ENCODE measurements at regions not wholly inside any gene's neighbourhood (a gene's known extent, or its start where the extent isn't known, plus 50 kb on each side); places are given as distances from the start of the nearest gene placed in this dataset.

DNA sequence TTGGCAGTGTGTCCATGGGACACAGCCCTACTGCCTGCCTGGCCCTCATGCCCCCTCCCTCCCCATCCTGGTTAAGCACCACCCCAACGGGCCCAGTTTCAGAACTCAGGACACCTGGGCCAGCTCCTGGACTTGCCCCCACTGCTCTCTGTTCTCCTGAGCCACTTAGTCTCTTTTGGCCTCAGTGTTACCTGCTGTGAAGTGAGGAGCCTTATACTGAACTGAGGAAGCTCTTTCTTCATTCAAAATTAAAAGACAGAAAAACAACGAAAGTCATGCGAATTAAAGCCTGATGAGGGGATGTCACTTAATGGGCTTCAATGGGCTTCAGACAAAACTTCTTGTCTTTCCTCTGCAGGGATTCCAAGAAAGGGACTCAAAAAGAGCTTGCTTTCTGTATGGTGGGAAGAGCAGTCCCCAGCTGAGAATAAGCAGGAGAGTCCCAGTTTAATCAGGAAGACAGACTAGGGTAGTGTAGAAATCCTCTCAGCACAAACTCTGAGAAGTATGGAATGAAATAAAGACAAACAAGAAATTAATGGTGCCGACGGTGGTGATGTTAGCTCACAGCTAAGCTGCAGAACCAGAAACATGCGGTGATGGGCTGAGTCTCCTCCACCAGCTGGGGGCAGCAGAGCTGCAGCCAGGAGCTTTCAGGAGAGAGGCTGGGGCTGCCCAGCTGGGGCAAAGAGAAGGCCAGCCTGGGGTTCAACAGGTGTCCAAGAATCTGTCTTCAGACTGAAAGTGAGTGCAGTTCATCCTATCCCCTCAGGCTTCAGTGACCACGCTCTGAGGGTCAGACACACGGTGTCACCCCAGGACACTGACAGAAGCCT lies 101.0 kb downstream of the GGTLC2 start:
- H3K27ac Mint-ChIP-seq (ENCODE audit: unreplicated experiment), result no peak overlapping the region

DNA sequence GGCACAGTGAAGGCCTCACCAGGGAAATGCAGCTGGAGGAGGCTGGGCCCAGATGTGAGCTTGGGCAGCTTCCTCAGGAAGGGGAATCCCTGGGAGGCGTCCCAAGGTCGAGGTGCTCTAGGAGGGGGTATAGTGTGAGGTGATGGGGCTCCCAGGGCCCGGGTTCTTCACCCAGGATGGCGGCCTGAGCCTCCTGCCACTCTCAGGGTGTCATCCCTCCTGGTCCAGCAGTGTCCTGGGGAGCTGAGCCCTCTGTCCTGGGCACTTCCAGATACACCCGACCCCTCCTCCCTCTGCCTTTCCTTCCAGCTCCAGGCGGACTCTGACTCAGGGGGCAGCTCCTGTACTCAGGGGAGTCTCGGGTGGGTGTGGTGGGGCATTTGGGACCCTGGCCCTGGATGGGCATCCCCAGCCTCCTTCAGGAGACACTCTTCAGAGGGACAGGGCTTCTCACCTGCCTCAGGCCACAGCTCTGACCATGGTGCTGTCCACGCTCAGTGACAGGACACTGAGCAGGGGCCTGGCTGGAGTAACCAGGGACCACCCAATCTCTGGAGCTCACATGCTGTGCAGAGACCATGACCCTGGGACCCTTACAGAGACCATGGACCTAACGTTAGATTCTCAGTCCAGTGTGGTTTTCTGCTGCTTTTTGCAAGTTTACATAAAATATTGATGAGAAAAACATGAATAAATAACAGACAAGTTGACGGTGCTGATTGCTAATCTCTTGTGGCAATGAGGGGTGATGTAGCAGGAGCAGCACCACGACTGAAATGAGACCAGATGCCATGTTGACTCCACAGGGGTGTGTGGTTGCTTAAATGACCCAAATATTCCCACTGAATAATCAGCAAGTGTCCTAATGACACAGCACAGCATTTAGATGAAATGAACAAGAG lies 101.9 kb downstream of the GGTLC2 start:
- TF ChIP-seq, protein P1, sequence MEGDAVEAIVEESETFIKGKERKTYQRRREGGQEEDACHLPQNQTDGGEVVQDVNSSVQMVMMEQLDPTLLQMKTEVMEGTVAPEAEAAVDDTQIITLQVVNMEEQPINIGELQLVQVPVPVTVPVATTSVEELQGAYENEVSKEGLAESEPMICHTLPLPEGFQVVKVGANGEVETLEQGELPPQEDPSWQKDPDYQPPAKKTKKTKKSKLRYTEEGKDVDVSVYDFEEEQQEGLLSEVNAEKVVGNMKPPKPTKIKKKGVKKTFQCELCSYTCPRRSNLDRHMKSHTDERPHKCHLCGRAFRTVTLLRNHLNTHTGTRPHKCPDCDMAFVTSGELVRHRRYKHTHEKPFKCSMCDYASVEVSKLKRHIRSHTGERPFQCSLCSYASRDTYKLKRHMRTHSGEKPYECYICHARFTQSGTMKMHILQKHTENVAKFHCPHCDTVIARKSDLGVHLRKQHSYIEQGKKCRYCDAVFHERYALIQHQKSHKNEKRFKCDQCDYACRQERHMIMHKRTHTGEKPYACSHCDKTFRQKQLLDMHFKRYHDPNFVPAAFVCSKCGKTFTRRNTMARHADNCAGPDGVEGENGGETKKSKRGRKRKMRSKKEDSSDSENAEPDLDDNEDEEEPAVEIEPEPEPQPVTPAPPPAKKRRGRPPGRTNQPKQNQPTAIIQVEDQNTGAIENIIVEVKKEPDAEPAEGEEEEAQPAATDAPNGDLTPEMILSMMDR (conservative IDR thresholded peaks at IDR 0.05), result no peak
- no peak for DNase-seq (ENCODE audit: low read depth, low spot score)
- peaks cover 67% of the 10 kb centered on the region for H3K27me3 Mint-ChIP-seq (ENCODE audit: low read depth)
- no peaks in the 10 kb centered on the region for H3K9me3 Mint-ChIP-seq
- H3K4me3 Mint-ChIP-seq, result no peak overlapping the region
- no peak overlapping the region for H3K27ac Mint-ChIP-seq (ENCODE audit: unreplicated experiment)
- no peaks in the 10 kb centered on the region for H3K4me1 Mint-ChIP-seq
- H3K36me3 Mint-ChIP-seq (ENCODE audit: low read depth), result no peaks in the 10 kb centered on the region

More for the DNA sequence above, 101.0 kb downstream of the GGTLC2 start:
- peak; percentile 39 for DNase-seq (ENCODE audit: low read depth, low spot score)
- TF ChIP-seq, protein P1 (conservative IDR thresholded peaks at IDR 0.05), result peak; percentile 65
- Mint-ChIP-seq H3K36me3 (ENCODE audit: low read depth) (no peaks in the 10 kb centered on the region), H3K27me3 (ENCODE audit: low read depth) (peaks cover 76% of the 10 kb centered on the region), H3K4me3 (no peak overlapping the region), H3K9me3 (no peaks in the 10 kb centered on the region), H3K4me1 (no peaks in the 10 kb centered on the region)

DNA sequence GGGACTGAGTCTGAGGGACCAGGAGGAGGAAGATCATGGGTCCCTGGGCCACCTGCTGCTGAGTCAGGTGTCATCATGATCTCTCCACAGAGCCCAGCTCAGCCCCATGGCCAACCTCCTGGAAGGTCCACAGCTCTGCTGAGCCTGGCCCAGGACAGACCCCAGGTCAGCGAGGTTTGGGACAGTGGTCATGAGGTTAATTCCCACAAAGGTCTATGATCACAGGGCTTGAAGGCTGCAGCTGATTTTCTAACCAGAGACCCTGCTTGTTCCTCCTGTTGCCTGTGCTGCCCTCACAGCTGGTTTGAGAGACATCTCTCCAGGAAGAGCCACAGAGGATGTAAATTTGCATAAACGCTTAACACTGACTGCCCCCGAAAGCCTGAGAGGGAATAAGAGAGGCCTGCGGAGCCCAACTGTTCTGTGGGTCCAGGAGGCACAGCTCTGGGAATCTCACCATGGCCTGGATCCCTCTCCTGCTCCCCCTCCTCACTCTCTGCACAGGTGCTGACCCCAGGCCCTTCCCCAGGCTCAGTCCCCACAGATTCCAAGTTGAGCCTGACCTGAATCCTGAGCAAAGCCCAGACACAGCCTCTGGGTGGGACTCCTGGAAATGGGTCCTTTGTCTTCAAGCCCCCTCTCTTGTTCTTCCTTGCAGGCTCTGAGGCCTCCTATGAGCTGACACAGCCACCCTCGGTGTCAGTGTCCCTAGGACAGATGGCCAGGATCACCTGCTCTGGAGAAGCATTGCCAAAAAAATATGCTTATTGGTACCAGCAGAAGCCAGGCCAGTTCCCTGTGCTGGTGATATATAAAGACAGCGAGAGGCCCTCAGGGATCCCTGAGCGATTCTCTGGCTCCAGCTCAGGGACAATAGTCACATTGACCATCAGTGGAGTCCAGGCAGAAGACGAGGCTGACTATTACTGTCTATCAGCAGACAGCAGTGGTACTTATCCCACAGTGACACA lies 102.8 kb downstream of the GGTLC2 start:
- Mint-ChIP-seq H3K4me3 (no peak overlapping the region), H3K36me3 (ENCODE audit: low read depth) (no peaks in the 10 kb centered on the region), H3K27ac (ENCODE audit: unreplicated experiment) (no peak overlapping the region), H3K27me3 (ENCODE audit: low read depth) (peaks cover 64% of the 10 kb centered on the region), H3K9me3 (no peaks in the 10 kb centered on the region), H3K4me1 (no peaks in the 10 kb centered on the region)
- no peak for DNase-seq (ENCODE audit: low read depth, low spot score)
- TF ChIP-seq, protein P1 (conservative IDR thresholded peaks at IDR 0.05), result no peak

DNA sequence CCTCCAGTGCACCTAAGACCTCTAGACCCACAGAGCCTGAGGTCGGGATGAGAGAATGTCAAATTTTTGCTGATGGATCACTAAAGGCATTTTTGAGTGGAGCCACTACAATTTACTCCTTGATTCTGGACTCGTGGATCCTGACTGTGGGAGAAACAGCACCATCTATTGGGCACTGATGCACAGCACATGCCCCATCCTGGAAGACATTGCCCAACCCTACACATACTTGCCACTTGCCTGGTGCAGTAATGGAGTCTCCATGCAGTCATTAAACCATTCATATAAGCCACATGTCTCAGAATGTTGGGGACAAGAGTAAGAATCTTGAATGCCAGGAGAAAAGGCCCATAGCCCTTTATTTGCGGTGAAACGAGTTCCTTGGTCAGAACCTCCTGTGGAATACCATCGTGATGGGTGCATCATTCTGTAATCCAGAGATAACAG lies 103.9 kb downstream of the GGTLC2 start:
- no peak overlapping the region for H3K4me3 Mint-ChIP-seq
- DNase-seq (ENCODE audit: low read depth, low spot score), result peak; percentile 37
- H3K27ac Mint-ChIP-seq (ENCODE audit: unreplicated experiment), result no peak overlapping the region
- no peaks in the 10 kb centered on the region for H3K36me3 Mint-ChIP-seq (ENCODE audit: low read depth)
- H3K27me3 Mint-ChIP-seq (ENCODE audit: low read depth), result peaks cover 64% of the 10 kb centered on the region
- no peaks in the 10 kb centered on the region for H3K9me3 Mint-ChIP-seq
- no peaks in the 10 kb centered on the region for H3K4me1 Mint-ChIP-seq
- TF ChIP-seq, protein P1 (conservative IDR thresholded peaks at IDR 0.05), result peak; percentile 68

DNA sequence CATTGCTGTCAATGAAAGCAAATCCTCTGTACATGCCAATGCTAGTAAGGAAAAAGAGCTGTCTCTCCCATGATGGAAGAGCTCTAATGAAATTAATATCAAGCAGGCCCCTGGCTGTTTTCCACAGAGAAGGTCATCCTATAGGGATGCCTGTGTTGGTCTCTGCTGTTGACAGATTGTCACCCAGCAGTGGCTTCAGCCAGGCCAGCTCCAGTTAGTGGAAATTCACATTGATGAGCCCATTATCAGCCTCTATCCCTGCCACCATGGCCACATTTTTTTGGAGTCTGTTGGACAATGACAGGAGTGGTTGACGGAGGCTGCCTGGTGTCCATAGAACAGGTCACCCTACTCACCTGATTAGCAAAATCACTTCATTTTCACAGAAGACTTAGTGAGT lies 104.3 kb downstream of the GGTLC2 start:
- no peak overlapping the region for H3K4me3 Mint-ChIP-seq
- H3K4me1 Mint-ChIP-seq, result no peaks in the 10 kb centered on the region
- no peaks in the 10 kb centered on the region for H3K36me3 Mint-ChIP-seq (ENCODE audit: low read depth)
- peaks cover 64% of the 10 kb centered on the region for H3K27me3 Mint-ChIP-seq (ENCODE audit: low read depth)
- no peak for DNase-seq (ENCODE audit: low read depth, low spot score)
- no peak overlapping the region for H3K27ac Mint-ChIP-seq (ENCODE audit: unreplicated experiment)
- H3K9me3 Mint-ChIP-seq, result no peaks in the 10 kb centered on the region
- TF ChIP-seq, protein P1 (conservative IDR thresholded peaks at IDR 0.05), result no peak

Data from neural crest cell (in vitro differentiated cells).